ENCODE measurements at regions not wholly inside any gene's neighbourhood (a gene's known extent, or its start where the extent isn't known, plus 50 kb on each side); places are given as distances from the start of the nearest gene placed in this dataset.

GRCh38 chr2:2704428-2705090, 373.5 kb upstream of the MYT1L start:
- 50 to 57% methylated on average over 12 to 13 of the region's 13 CpGs for WGBS, 2 donors
- TF ChIP-seq POLR2AphosphoS5 (IDR thresholded peaks at IDR 0.05) = no peak
- TF ChIP-seq EP300 (IDR thresholded peaks at IDR 0.05) = no peak
- TF ChIP-seq CTCF (IDR thresholded peaks at IDR 0.05) = no peak
- TF ChIP-seq POLR2A (IDR thresholded peaks at IDR 0.05) = no peak
- H3K27me3 ChIP-seq = no peaks in the 10 kb centered on the region
- H3K4me3 ChIP-seq = no peak overlapping the region
- peak overlapping the region in 1 of 4 donors; percentile 32 for H3K27ac ChIP-seq
- H3K9me3 ChIP-seq = no peaks in the 10 kb centered on the region
- DNase-seq (no peak), ATAC-seq (ENCODE audit: low FRiP score in 2 of 2) (no peak)
- no peaks in the 10 kb centered on the region for H3K36me3 ChIP-seq
- H3K4me1 ChIP-seq = no peaks in the 10 kb centered on the region

- DNase-seq (no peak), ATAC-seq (ENCODE audit: low FRiP score in 2 of 2) (no peak)
- Histone ChIP-seq H3K27ac (peak overlapping the region in 1 of 4 donors; percentile 32), H3K27me3 (no peaks in the 10 kb centered on the region), H3K4me3 (no peak overlapping the region), H3K9me3 (no peaks in the 10 kb centered on the region), H3K36me3 (no peaks in the 10 kb centered on the region), H3K4me1 (no peaks in the 10 kb centered on the region)
- WGBS, 2 donors = 53 to 60% methylated on average over 14 to 17 of the region's 17 CpGs
- TF ChIP-seq EP300 (IDR thresholded peaks at IDR 0.05) = no peak
- no peak for TF ChIP-seq CTCF (IDR thresholded peaks at IDR 0.05)
- TF ChIP-seq POLR2AphosphoS5 (IDR thresholded peaks at IDR 0.05) = no peak
- TF ChIP-seq POLR2A (IDR thresholded peaks at IDR 0.05) = no peak
These were observed 372.8 kb upstream of the MYT1L start for GRCh38 chr2:2703762-2704427.

- H3K4me3 ChIP-seq = no peak overlapping the region
- no peaks in the 10 kb centered on the region for H3K4me1 ChIP-seq
- no peaks in the 10 kb centered on the region for H3K9me3 ChIP-seq
- ATAC-seq (ENCODE audit: low FRiP score in 2 of 2) (peak in 1 of 2 donors; percentile 7), DNase-seq (no peak)
- H3K27ac ChIP-seq = no peak overlapping the region
- no peaks in the 10 kb centered on the region for H3K36me3 ChIP-seq
- H3K27me3 ChIP-seq = no peaks in the 10 kb centered on the region
- TF ChIP-seq POLR2AphosphoS5 (IDR thresholded peaks at IDR 0.05) (no peak), POLR2A (IDR thresholded peaks at IDR 0.05) (no peak), CTCF (IDR thresholded peaks at IDR 0.05) (no peak), EP300 (IDR thresholded peaks at IDR 0.05) (no peak)
- 75% methylated on average over 7 of the region's 7 CpGs; no CpG with 5 or more reads in 1 of the 2 donors for WGBS, 2 donors
These were observed 372.1 kb upstream of the MYT1L start for GRCh38 chr2:2703172-2703571.

- no peak for ATAC-seq (ENCODE audit: low FRiP score in 2 of 2)
- Histone ChIP-seq H3K27me3 (no peaks in the 10 kb centered on the region), H3K36me3 (no peaks in the 10 kb centered on the region), H3K27ac (no peak overlapping the region), H3K4me3 (no peak overlapping the region), H3K9me3 (no peaks in the 10 kb centered on the region), H3K4me1 (no peaks in the 10 kb centered on the region)
- WGBS, 2 donors = 65 to 88% methylated on average over 4 to 9 of the region's 9 CpGs
- DNase-seq = no peak
- TF ChIP-seq POLR2AphosphoS5 (IDR thresholded peaks at IDR 0.05) (no peak), POLR2A (IDR thresholded peaks at IDR 0.05) (no peak), CTCF (IDR thresholded peaks at IDR 0.05) (no peak), EP300 (IDR thresholded peaks at IDR 0.05) (no peak)
These were observed 371.3 kb upstream of the MYT1L start for GRCh38 chr2:2702385-2702784.
